ENCODE measurements at regions not wholly inside any gene's neighbourhood (a gene's known extent, or its start where the extent isn't known, plus 50 kb on each side); places are given as distances from the start of the nearest gene placed in this dataset.
A peak's percentile ranks its signal among the peaks of the same experiment; 100 is the strongest.

- Histone ChIP-seq H2AFZ (ENCODE audit: low read depth, low read length) (no peak overlapping the region), H3K4me3 (ENCODE audit: low read length) (no peak overlapping the region), H3K9me3 (ENCODE audit: low read length) (peaks cover 7% of the 10 kb centered on the region), H3K27me3 (ENCODE audit: insufficient read depth, low read depth, low read length) (no peaks in the 10 kb centered on the region), H4K20me1 (ENCODE audit: insufficient read depth) (no peaks in the 10 kb centered on the region), H3K4me2 (ENCODE audit: low read length) (no peak overlapping the region), H3K9me2 (ENCODE audit: insufficient read depth, low read length) (no peaks in the 10 kb centered on the region), H3K79me2 (replicated peaks; ENCODE audit: insufficient read depth, low read length) (no peaks in the 10 kb centered on the region), H3F3A (ENCODE audit: insufficient read depth, low read length, poor library complexity, severe bottlenecking) (no peaks in the 10 kb centered on the region), H3K9ac (ENCODE audit: low read length) (no peak overlapping the region), H3K36me3 (ENCODE audit: insufficient read depth, low read length) (no peaks in the 10 kb centered on the region), H3K27ac (ENCODE audit: low read length) (no peak overlapping the region)
- no peak for TF ChIP-seq TAF1 (IDR thresholded peaks at IDR 0.05; ENCODE audit: low read depth)
- TF ChIP-seq POLR2AphosphoS5 (IDR thresholded peaks at IDR 0.05) = no peak
- TF ChIP-seq EP300 (conservative IDR thresholded peaks at IDR 0.05; ENCODE audit: poor library complexity, severe bottlenecking) = no peak
- TF ChIP-seq EZH2 (IDR thresholded peaks at IDR 0.05; ENCODE audit: borderline replicate concordance, insufficient read depth, low read length, poor library complexity, severe bottlenecking) = no peak
- TF ChIP-seq CTCF (IDR thresholded peaks at IDR 0.05; ENCODE audit: poor library complexity, severe bottlenecking) = no peak
These were observed 700.9 kb downstream of the BCL11B start for GRCh38 chr14:98571104-98571503.

- peaks cover 7% of the 10 kb centered on the region for H3K9me3 ChIP-seq (ENCODE audit: low read length)
- H3F3A ChIP-seq (ENCODE audit: insufficient read depth, low read length, poor library complexity, severe bottlenecking) = no peaks in the 10 kb centered on the region
- TF ChIP-seq MXI1 (conservative IDR thresholded peaks at IDR 0.05; ENCODE audit: poor library complexity, severe bottlenecking) (no peak), TAF1 (IDR thresholded peaks at IDR 0.05; ENCODE audit: low read depth) (no peak), POLR2AphosphoS5 (IDR thresholded peaks at IDR 0.05) (peak; percentile 33), CTCF (IDR thresholded peaks at IDR 0.05; ENCODE audit: poor library complexity, severe bottlenecking) (no peak), SMC3 (conservative IDR thresholded peaks at IDR 0.05; ENCODE audit: poor library complexity) (no peak), EZH2 (IDR thresholded peaks at IDR 0.05; ENCODE audit: borderline replicate concordance, insufficient read depth, low read length, poor library complexity, severe bottlenecking) (no peak), REST (IDR thresholded peaks at IDR 0.05; ENCODE audit: borderline replicate concordance) (no peak), EP300 (conservative IDR thresholded peaks at IDR 0.05; ENCODE audit: poor library complexity, severe bottlenecking) (peak; percentile 68), RAD21 (conservative IDR thresholded peaks at IDR 0.05) (no peak)
- H3K4me2 ChIP-seq (ENCODE audit: low read length) = no peak overlapping the region
- H3K9me2 ChIP-seq (ENCODE audit: insufficient read depth, low read length) = no peaks in the 10 kb centered on the region
- no peak overlapping the region for H3K27ac ChIP-seq (ENCODE audit: low read length)
- no peak overlapping the region for H2AFZ ChIP-seq (ENCODE audit: low read depth, low read length)
- H3K36me3 ChIP-seq (ENCODE audit: insufficient read depth, low read length) = no peaks in the 10 kb centered on the region
- no peak overlapping the region for H3K4me3 ChIP-seq (ENCODE audit: low read length)
- no peak overlapping the region for H3K9ac ChIP-seq (ENCODE audit: low read length)
- no peaks in the 10 kb centered on the region for H3K27me3 ChIP-seq (ENCODE audit: insufficient read depth, low read depth, low read length)
- H3K79me2 ChIP-seq (replicated peaks; ENCODE audit: insufficient read depth, low read length) = no peaks in the 10 kb centered on the region
- H4K20me1 ChIP-seq (ENCODE audit: insufficient read depth) = no peaks in the 10 kb centered on the region
These were observed 698.9 kb downstream of the BCL11B start for GRCh38 chr14:98573082-98573481.

Data from neural cell (in vitro differentiated cells).